ENCODE measurements at regions not wholly inside any gene's neighbourhood (a gene's known extent, or its start where the extent isn't known, plus 50 kb on each side); places are given as distances from the start of the nearest gene placed in this dataset.

DNA sequence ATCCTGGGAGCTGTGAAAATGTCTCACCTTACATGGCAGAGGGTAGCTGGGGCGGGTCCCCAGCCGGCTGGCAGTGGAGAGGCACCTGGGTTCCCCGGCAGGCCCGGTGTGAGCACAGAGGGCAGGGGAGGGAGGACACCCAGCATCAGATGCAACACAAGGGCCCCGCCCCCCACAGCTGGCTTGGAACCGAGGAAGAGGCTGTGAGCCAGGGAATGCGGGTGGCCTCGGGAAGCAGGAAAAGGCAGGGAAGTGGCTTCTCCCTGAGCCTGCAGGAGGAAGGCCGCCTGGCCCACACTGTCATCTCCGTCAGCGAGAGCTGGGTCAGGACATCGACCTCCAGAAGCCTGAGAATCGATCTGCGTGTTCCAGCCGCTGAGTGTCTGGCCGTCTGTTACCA, 87.3 kb downstream of the SIK1 start:
- POLR2A ChIA-PET: no interaction called here
- H3K4me3 Mint-ChIP-seq: no peak overlapping the region
- CTCF ChIA-PET: no interaction called here
- H3K4me1 Mint-ChIP-seq: peaks cover 2% of the 10 kb centered on the region
- ATAC-seq (no peak), DNase-seq (no peak)
- peaks cover 12% of the 10 kb centered on the region for H3K9me3 Mint-ChIP-seq (ENCODE audit: low read depth)
- no peaks in the 10 kb centered on the region for H3K27me3 Mint-ChIP-seq
- intact Hi-C loops (cut with DNase I, micrococcal nuclease): no loop called here
- no peaks in the 10 kb centered on the region for H3K36me3 Mint-ChIP-seq (ENCODE audit: low read depth)
- H3K27ac Mint-ChIP-seq: no peak overlapping the region

DNA sequence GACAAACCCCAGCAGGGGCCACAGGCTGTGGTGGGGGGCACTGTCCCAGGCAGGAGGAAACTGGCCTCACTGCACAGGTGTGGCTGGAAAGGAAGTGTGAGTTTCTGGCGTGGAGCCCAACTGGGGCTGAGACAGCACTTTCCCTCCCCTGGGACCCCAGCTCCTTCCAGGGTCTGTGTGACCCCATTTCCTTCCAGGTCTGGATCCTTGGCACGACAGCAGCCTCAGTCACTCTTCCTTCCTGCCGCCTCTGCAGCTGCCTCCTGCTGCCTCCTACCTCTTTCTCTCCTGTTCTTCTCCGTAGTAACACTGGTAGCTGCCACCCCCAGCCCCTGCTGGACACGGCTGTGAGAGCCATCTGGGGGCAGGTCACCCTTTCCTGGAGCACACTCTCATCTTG, 88.0 kb downstream of the SIK1 start:
- ATAC-seq (no peak), DNase-seq (no peak)
- CTCF ChIA-PET: no interaction called here
- Mint-ChIP-seq H3K4me3 (no peak overlapping the region), H3K27me3 (no peaks in the 10 kb centered on the region), H3K27ac (no peak overlapping the region), H3K36me3 (ENCODE audit: low read depth) (no peaks in the 10 kb centered on the region), H3K4me1 (peaks cover 2% of the 10 kb centered on the region), H3K9me3 (ENCODE audit: low read depth) (peaks cover 12% of the 10 kb centered on the region)
- intact Hi-C loops (cut with DNase I, micrococcal nuclease): no loop called here
- POLR2A ChIA-PET: no interaction called here

DNA sequence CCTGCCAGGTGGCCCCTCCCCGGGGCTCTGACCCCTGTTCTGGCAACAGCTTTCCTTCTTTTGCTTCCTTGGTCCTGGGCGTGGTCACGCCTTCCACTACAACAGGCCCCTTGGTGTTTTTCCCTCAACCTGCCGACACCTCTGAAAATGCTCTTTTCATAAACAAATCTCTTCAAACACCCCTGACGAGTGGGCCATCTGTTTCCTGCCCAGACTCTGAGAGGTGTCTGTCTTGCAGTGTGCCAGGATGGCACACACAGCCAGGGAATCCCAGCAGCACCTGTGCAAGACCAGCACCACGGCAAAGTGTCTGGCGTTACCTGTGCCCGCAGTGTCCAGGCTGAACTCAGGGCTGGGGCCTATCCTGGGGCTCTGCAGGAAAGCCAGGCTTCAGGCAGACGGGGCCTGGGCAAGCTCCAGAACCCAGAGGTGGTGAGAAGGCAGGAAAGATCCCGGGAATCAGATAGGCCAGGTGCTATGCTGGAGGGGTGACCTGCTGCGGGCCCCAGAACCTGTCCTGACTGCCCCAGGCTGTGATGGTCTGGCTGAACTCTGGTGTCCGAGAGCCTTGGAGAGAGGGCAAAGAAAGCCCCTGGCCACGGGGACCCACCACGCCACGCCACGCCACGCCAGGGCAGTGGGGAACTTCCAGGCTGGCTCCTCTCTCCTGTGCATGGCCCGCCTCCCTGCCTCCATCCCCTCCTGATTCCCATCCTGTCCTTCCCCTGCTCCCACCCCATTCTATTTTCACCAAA, 88.9 kb downstream of the SIK1 start:
- no peak overlapping the region for H3K27ac Mint-ChIP-seq
- H3K27me3 Mint-ChIP-seq: no peaks in the 10 kb centered on the region
- no peak for DNase-seq
- no peaks in the 10 kb centered on the region for H3K36me3 Mint-ChIP-seq (ENCODE audit: low read depth)
- intact Hi-C loops (cut with DNase I, micrococcal nuclease): no loop called here
- ATAC-seq: no peak
- H3K4me3 Mint-ChIP-seq: no peak overlapping the region
- CTCF ChIA-PET: no interaction called here
- POLR2A ChIA-PET: no interaction called here
- H3K4me1 Mint-ChIP-seq: peaks cover 2% of the 10 kb centered on the region
- peaks cover 12% of the 10 kb centered on the region for H3K9me3 Mint-ChIP-seq (ENCODE audit: low read depth)

DNA sequence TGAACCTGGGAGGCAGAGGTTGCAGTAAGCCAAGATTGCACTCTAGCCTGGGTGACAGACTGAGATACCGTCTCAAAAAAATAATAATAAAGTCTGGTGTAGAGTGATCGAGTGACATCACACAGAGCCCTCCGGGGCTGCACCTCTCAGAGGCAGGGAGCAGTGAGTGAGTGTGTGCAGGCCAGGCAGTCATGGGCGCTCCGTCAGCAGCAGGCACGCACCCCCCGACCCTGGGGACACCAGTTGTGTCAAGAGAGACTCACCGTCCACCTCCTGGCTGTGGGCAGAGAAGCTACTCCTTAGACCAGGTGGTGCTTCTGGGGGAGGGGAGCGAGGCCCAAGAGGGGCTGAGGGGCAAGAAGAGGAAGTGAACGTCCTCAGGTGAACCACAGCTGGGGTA, 91.8 kb downstream of the SIK1 start:
- ATAC-seq (no peak), DNase-seq (no peak)
- no peak overlapping the region for H3K4me3 Mint-ChIP-seq
- intact Hi-C loops (cut with DNase I, micrococcal nuclease): no loop called here
- H3K9me3 Mint-ChIP-seq (ENCODE audit: low read depth): peaks cover 12% of the 10 kb centered on the region
- peaks cover 2% of the 10 kb centered on the region for H3K4me1 Mint-ChIP-seq
- H3K36me3 Mint-ChIP-seq (ENCODE audit: low read depth): no peaks in the 10 kb centered on the region
- peaks cover 3% of the 10 kb centered on the region for H3K27me3 Mint-ChIP-seq
- no peak overlapping the region for H3K27ac Mint-ChIP-seq
- ChIA-PET POLR2A (no interaction called here), CTCF (no interaction called here)

DNA sequence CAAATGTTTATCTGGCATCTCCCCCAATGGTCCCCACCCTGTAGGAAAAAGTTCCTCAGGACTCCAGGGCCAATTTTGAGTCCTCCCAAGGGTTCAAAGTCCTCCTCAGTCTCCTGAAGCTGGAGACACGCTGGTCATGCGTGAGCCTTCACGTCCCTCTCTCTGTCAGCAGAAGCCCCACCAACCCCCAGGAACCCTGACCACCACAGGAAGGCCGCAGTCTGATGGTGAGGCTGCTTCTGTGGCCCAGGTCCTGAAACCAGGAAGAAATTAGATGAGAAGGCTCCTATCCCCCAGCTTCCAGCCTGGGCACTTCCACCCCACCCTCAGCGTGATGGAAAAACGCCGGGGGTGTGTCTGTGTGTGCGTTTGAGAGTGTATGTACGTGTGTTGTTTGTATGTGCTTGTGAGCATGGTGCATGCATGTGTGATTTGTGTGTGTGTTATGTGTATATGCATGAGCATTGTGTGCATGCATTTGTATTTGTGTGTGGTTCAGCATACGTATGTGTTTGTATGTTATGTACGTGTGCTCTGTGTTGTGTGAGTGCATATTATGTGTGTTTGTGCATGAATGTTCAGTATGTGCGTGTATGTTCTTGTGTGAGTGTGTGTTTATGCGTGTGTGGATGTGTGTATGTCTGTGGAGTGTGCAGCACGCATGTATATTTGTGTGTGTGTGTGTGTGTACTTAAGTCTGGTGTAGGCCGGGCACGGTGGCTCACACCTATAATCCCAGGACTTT, 92.5 kb downstream of the SIK1 start:
- ATAC-seq: no peak
- intact Hi-C loops (cut with DNase I, micrococcal nuclease): no loop called here
- H3K4me3 Mint-ChIP-seq: no peak overlapping the region
- ChIA-PET POLR2A (no interaction called here), CTCF (no interaction called here)
- no peak for DNase-seq
- no peaks in the 10 kb centered on the region for H3K36me3 Mint-ChIP-seq (ENCODE audit: low read depth)
- H3K27ac Mint-ChIP-seq: no peak overlapping the region
- peaks cover 3% of the 10 kb centered on the region for H3K27me3 Mint-ChIP-seq
- peaks cover 12% of the 10 kb centered on the region for H3K9me3 Mint-ChIP-seq (ENCODE audit: low read depth)
- H3K4me1 Mint-ChIP-seq: peaks cover 2% of the 10 kb centered on the region

DNA sequence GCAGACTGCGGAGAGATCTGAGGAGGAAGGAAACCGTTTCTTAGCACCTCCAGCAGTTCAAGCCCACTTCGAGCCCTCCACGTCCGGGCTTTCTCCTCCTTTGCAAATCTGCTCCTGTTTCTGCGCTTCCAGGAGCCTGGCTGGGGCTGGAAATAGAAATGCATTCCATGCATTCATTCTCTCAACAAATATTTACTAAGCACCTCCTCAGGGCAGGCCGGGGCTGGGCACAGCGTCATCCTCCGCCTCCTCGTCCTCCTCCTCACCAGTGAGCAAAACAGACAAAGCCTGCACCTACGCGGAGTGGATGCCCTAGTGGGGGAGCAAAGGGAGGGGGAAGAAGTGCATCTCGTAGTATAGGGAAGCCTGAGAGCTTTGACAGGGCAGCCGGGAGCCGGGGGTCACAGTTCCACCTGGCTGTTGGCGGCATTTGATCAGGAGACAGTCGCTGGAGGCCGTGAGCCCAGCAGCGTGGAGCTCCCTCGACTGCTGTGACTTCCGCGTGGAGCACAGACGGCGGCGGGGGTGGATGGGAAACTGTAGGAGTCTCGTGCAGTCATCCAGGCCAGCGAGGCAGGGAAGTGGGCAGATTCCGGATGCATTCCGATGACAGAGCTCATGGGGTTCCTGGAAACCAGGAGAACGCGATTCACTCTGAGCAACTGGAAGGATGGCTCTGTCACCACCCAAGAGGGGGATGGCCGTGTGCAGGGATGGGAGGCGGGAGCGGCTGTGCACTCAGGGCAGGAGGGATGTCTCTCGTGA, 93.5 kb downstream of the SIK1 start:
- CTCF ChIA-PET: no interaction called here
- no peak for DNase-seq
- peaks cover 12% of the 10 kb centered on the region for H3K9me3 Mint-ChIP-seq (ENCODE audit: low read depth)
- H3K4me3 Mint-ChIP-seq: no peak overlapping the region
- H3K4me1 Mint-ChIP-seq: peaks cover 2% of the 10 kb centered on the region
- H3K27ac Mint-ChIP-seq: no peak overlapping the region
- intact Hi-C loops (cut with DNase I, micrococcal nuclease): no loop called here
- ATAC-seq: no peak
- POLR2A ChIA-PET: no interaction called here
- H3K36me3 Mint-ChIP-seq (ENCODE audit: low read depth): no peaks in the 10 kb centered on the region
- peaks cover 3% of the 10 kb centered on the region for H3K27me3 Mint-ChIP-seq

DNA sequence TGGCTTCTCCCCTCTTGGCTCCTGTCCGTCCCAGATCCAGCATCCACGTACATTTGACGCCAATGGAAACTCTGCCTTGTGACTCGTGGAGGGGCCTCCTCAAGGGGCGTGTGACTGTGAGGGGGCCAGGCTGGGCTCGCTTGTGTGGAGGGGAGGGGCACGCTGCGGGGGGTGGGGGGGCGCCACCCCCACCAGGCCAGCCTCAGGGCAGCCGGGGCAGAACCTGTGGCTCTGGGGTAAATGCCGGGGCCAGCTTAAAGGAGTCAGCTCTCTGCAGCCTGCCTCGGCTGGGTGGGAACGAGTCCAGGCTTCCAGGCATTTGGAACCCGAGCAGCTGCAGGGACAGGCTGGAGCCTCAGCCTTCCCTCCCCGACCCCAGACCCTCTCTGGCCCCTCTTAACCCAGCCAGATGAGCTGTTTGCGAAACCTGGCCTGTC, 94.1 kb downstream of the SIK1 start:
- intact Hi-C loops (cut with DNase I, micrococcal nuclease): no loop called here
- CTCF ChIA-PET: no interaction called here
- no peak for ATAC-seq

DNA sequence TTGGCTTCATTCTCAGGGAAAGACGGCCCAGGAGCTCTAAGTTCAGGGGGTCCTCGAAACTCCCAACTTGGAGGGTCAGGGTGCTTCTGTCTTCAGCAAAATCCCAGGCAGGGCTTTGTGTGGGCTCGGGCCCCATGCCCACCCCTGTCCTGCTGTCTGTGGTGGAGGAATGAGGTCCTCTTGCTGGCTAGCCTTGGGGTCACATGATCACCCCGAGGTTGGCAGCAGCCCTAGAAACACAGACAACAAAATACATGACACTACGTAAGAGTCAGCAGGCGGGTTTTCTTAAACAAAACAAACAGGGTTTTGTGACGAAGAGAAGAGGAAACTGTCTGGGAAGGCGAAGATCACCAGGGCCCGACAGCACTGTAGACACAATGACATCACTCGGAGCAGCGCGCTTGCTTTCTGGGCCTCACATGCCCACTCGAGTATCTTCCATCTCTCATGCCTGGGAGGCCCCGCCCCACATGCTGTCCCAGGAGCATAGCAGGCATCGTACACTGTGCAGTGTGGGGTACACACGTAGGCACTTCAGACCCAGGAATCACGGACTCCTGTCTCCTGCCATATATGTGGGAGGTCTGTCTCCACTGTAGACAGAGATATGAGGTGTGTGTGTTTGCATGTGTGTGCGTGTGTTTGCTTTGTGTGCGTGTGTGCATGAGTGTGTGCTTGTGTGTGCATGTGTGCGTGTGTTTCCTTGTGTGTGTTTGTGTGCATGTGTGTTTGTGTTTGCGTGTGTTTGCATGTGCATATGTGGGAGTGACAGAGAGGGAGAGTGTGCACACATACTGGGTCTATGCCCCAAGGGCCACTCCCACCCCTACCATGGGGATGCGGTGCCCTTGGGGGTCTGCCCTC, 94.7 kb downstream of the SIK1 start:
- Mint-ChIP-seq H3K27ac (no peak overlapping the region), H3K9me3 (ENCODE audit: low read depth) (peaks cover 4% of the 10 kb centered on the region), H3K36me3 (ENCODE audit: low read depth) (no peaks in the 10 kb centered on the region), H3K4me1 (no peaks in the 10 kb centered on the region), H3K4me3 (no peak overlapping the region), H3K27me3 (peaks cover 3% of the 10 kb centered on the region)
- ChIA-PET CTCF (no interaction called here), POLR2A (no interaction called here)
- no peak for DNase-seq
- intact Hi-C loops (cut with DNase I, micrococcal nuclease): no loop called here
- ATAC-seq: no peak

More for the DNA sequence above, 94.1 kb downstream of the SIK1 start:
- Mint-ChIP-seq H3K9me3 (ENCODE audit: low read depth) (peaks cover 11% of the 10 kb centered on the region), H3K27me3 (peaks cover 3% of the 10 kb centered on the region), H3K4me1 (peaks cover 2% of the 10 kb centered on the region), H3K27ac (no peak overlapping the region), H3K36me3 (ENCODE audit: low read depth) (no peaks in the 10 kb centered on the region), H3K4me3 (no peak overlapping the region)
- no peak for DNase-seq
- POLR2A ChIA-PET: no interaction called here

DNA sequence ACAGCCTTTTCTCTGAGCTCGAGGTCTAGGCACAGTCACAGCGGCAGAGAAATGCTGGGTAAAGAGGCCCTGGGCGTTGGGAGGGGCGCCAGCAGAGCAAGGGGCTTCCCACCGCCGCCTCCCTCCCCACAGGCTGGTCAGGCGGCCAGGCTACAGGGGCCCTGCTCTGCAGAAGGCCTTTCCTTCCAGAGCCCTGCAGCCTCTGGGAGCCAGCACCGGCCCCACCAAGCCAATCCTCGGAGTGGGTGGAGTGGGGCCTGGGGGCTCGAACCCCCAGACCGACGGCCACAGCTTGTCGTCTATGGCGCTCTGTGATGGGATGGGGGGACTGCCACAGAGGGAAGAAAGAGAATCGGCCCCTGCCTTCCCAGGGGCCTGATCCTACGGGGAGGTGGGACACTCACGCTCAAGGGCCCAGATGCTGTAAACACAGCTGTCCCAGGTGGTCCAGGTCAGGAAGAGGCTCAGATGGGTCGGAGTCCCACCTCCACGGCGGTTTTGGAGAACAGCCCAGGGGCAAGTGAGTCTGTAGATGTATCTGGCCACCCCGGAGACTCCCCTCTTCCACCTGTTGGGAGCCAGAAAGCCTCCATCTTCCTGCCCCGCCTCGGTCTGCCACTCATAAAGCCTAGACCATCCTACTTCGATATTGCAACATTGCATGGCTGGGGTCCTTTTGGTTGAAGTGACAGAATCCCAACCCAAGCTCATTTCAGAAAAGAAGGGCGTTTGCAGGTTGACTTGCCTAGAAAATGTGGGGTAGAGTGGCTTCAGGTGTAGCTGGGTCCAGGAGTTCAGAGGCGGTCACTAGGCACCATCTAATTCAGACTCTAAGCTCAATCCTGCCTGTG, 95.6 kb downstream of the SIK1 start:
- no peak for ATAC-seq
- no peak overlapping the region for H3K4me3 Mint-ChIP-seq
- ChIA-PET CTCF (no interaction called here), POLR2A (no interaction called here)
- peaks cover 3% of the 10 kb centered on the region for H3K27me3 Mint-ChIP-seq
- no peaks in the 10 kb centered on the region for H3K9me3 Mint-ChIP-seq (ENCODE audit: low read depth)
- no peaks in the 10 kb centered on the region for H3K4me1 Mint-ChIP-seq
- no peaks in the 10 kb centered on the region for H3K36me3 Mint-ChIP-seq (ENCODE audit: low read depth)
- no peak for DNase-seq
- intact Hi-C loops (cut with DNase I, micrococcal nuclease): no loop called here
- no peak overlapping the region for H3K27ac Mint-ChIP-seq

DNA sequence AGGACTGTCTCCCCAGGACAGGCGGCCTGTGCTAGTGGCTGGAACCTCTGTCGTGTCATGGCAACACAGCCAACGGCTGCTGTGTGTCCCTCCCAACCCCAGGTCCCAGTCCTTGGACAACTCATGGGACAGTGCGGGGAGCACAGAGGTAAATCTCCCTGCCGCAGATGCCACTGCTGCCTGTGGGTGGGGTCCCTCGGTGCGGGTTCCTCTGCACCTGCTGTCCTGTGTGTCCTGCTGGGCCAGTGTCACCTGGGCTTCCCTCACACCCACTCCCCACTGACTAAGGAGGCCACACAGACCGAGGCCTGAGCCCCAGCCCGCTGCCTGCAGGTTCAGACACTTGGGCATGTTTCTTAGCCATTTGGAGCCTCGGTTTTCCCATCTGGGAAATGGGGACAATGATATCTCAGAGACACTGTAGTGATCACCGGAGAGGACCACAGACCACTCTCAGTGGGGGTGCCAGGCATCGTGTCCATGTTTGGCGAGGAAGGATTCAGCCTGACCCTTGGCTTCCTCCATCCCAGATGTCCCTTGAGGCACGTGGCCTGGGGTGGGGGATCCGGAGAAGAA, 96.5 kb downstream of the SIK1 start:
- Mint-ChIP-seq H3K36me3 (ENCODE audit: low read depth) (no peaks in the 10 kb centered on the region), H3K27me3 (peaks cover 3% of the 10 kb centered on the region), H3K27ac (no peak overlapping the region), H3K4me3 (no peak overlapping the region), H3K4me1 (no peaks in the 10 kb centered on the region), H3K9me3 (ENCODE audit: low read depth) (no peaks in the 10 kb centered on the region)
- DNase-seq (no peak), ATAC-seq (no peak)
- intact Hi-C loops (cut with DNase I, micrococcal nuclease): no loop called here
- ChIA-PET POLR2A (no interaction called here), CTCF (no interaction called here)
